ENCODE measurements at regions not wholly inside any gene's neighbourhood (a gene's known extent, or its start where the extent isn't known, plus 50 kb on each side); places are given as distances from the start of the nearest gene placed in this dataset.
"Not testable (repeated sequence)": the region's sequence is repeated elsewhere in the genome, so short reads cannot be mapped to it uniquely, and the experiment has no call there.

DNA sequence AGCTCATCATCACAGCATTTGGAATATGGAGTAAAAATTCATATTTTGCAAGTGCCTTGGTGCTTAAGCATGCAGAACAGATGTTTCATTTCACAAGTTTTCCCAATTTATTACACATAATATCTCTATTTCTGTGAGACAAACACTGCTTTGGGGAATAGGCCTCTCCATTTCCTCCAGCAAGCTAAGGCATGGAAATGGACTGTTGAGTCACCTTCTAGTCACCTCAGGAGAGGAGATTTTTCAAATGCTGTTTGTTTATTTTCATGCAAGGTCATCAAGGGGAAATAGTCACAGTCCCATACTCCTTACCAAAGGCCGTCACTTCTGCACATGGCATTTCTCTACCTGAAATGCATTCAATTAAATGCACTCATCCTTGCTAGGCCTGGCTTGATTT lies 57.4 kb upstream of the NUTM2D start:
- not testable (repeated sequence) for H3K4me3 Mint-ChIP-seq; H3K36me3 Mint-ChIP-seq; H3K27me3 Mint-ChIP-seq; H3K27ac Mint-ChIP-seq; DNase-seq; ATAC-seq (replicated peaks); H3K4me1 Mint-ChIP-seq; H3K9me3 Mint-ChIP-seq

DNA sequence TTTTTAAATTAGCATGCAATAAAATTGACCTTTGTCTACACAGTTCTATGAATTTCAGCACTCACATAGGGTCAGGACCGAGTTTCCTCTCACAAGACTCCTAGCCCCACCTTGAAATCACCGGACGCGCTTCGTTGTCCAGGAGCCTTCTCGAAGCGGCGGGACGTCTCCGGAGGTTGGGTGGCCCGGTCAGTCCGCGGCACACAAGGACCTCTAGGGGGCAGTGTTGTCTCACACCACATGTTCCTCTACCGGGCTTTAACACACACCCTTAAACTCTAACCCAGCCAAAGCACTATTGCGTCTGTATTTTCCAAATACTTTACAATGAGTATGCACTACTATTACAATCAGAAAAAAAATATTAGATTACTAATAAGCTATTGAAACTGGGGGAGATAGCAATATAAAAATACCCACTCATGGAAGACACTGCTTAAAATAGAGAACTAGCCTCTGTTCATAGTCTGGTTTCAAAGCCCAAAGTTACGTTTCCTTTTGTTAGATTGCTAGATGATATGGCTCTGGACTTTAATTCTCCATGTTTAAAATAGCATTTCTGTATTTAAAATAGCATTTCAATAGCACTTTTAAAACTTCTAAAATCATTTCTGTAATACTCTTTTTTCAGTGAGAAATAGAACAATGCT lies 56.0 kb upstream of the NUTM2D start:
- peak; percentile 99 to 100 for ATAC-seq (replicated peaks)
- DNase-seq, result peak; percentile 29
- not testable (repeated sequence) for H3K4me1 Mint-ChIP-seq, H3K36me3 Mint-ChIP-seq, H3K4me3 Mint-ChIP-seq, H3K27me3 Mint-ChIP-seq, H3K27ac Mint-ChIP-seq, H3K9me3 Mint-ChIP-seq

DNA sequence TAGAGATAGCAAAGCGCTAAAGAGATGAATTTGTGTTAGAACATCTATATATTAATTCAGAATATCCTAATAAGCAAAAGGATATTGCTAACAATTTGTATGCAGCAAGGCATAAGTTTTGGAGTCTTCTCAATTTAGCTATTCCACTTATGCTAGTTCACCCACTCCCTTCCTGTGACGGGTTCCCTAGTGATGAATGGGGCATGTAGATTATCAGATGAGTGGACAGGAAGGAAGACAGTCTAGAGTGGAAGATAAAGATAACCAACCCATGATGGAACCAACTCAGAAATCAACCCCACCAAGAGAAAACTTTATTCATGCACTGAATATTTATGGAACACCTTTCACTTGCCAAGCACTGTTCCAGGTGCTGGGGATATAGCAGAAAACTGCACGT lies 55.4 kb upstream of the NUTM2D start:
- not testable (repeated sequence) for H3K4me1 Mint-ChIP-seq; H3K9me3 Mint-ChIP-seq; H3K4me3 Mint-ChIP-seq; H3K36me3 Mint-ChIP-seq; DNase-seq; H3K27me3 Mint-ChIP-seq; H3K27ac Mint-ChIP-seq; ATAC-seq (replicated peaks)

DNA sequence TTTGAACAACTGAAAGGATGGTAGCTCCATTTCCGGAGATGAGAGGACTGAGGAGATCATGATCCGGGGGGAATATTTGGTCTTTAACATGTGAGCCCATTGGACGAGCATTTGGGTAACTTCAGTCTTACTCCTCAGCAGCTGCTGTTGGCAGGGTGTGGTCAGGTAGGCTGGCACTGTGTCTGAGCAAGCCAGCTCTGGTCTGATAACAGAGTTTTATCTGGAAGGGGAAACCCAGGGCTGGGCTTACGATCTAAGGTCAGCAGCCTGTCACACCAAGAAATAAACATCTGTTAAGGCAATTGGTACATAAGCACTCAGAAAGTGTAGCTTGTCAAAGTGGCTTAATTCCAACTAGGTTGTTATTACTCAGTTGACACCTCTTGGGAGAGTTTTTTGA lies 53.8 kb upstream of the NUTM2D start:
- not testable (repeated sequence) for DNase-seq; ATAC-seq (replicated peaks)

DNA sequence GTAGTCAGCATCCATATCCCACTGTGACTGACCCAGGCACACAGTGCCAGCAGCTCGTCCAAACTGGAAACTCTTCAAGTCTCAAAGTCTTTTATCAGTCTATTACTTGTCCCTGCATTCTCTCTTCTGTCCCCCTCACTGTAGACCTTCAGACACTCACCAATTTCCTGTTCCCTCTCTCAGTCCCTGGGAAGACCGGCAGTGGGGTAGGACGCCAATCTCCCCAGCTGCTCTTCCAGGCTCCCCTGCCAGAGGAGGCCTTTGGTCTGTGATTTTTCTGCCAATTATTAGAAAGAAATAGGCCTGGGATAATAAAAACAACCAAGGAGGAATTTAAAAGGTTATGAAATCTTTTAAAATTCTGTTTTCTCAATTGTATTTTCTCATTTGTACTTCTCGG lies 50.9 kb upstream of the NUTM2D start:
- H3K36me3 Mint-ChIP-seq; H3K4me3 Mint-ChIP-seq; H3K27ac Mint-ChIP-seq; H3K4me1 Mint-ChIP-seq; H3K27me3 Mint-ChIP-seq; H3K9me3 Mint-ChIP-seq; ATAC-seq (replicated peaks); DNase-seq: not testable (repeated sequence)

More for the DNA sequence above, 53.8 kb upstream of the NUTM2D start:
- H3K4me3 Mint-ChIP-seq, H3K4me1 Mint-ChIP-seq, H3K27ac Mint-ChIP-seq, H3K36me3 Mint-ChIP-seq, H3K9me3 Mint-ChIP-seq, H3K27me3 Mint-ChIP-seq: not testable (repeated sequence)

All from stimulated activated naive B cell treated with anti-CD40 and anti-IgM and Interleukin-4, amounts not matched to agents 10 μg/mL and 1 μg/mL and 100 μg/mL, for 72 hours (primary cell).